Adrenal gland (tissue), 9 donors: ENCODE measurements at regions not wholly inside any gene's neighbourhood (a gene's known extent, or its start where the extent isn't known, plus 50 kb on each side); places are given as distances from the start of the nearest gene placed in this dataset.

Experiments used
- DNase-seq, 7 donors: peaks; one replicate each; pipeline ENCODE4 v3.0.0-alpha.2; 2019 to 2020
- H3K27ac ChIP-seq, 5 donors: fragments of 200-600 bp; sonication (generic) in 4 of 5; 1 replicate in 3 of 5; 2 replicates in 2 of 5; pipeline versions ENCODE4 v1.5.1 to v1.8.0; 2016 to 2020; ENCODE audit warnings: mild to moderate bottlenecking in 1 of 5
- H3K27me3 ChIP-seq: fragments of 200-600 bp; 2 replicates; pipeline ENCODE4 v1.8.0; 2021
- H3K36me3 ChIP-seq, 2 donors: fragments of 200-600 bp; replicated peaks in 1 of 2; 1 replicate in 1 of 2; 2 replicates in 1 of 2; pipeline versions ENCODE4 v1.5.1 to v1.8.0; 2018 to 2022
- H3K4me1 ChIP-seq, 2 donors: fragments of 200-600 bp; replicated peaks in 1 of 2; 1 replicate in 1 of 2; 2 replicates in 1 of 2; pipeline versions ENCODE4 v1.5.1 to v1.8.0; 2018 to 2021
- H3K4me3 ChIP-seq, 4 donors: fragments of 200-600 bp; sonication (generic) in 3 of 4; one replicate each; pipeline ENCODE4 v1.5.1; 2016 to 2018
- H3K9me3 ChIP-seq, 3 donors: fragments of 200-600 bp; sonication (generic) in 1 of 3; replicated peaks in 1 of 3; 1 replicate in 2 of 3; 2 replicates in 1 of 3; pipeline versions ENCODE4 v1.5.1 to v1.8.0; 2016 to 2021
- POLR2A ChIP-seq, 2 donors: fragments of 450-650 bp; IDR thresholded peaks; one replicate each; pipeline ENCODE4 v1.6.1; 2017; ENCODE audit warnings: antibody characterized with exemption in 2 of 2, mild to moderate bottlenecking in 2 of 2, moderate library complexity in 1 of 2
- WGBS, 4 donors: extraction: QIAGEN DNeasy Blood & Tissue Kit in 2 of 4; methylation state at CpG; one replicate each; pipeline versions ENCODE4 v1.1.5 to v1.1.7; 2013 to 2017; 5-methylcytosine and 5-hydroxymethylcytosine counted together
- intact Hi-C, 2 donors: fragments of 100-400 bp; cut with DNase I; formaldehyde crosslinking; loops; one replicate each; pipeline versions ENCODE4 v1.14.1 to v1.15.0; 2022 to 2023
- TF ChIP-seq, protein P1 (sequence below), 6 experiments: fragments of 450-650 bp in 4 of 6; fragments of 200-600 bp in 2 of 6; sonication (generic) in 1 of 6; IDR thresholded peaks; 1 replicate in 5 of 6; 2 replicates in 1 of 6; pipeline versions ENCODE4 v1.5.1 to v1.8.0; 2016 to 2021; ENCODE audit warnings: antibody characterized with exemption in 6 of 6, mild to moderate bottlenecking in 2 of 6, moderate library complexity in 1 of 6
- donor health status: healthy with polysubstance abuse.
- donor health status: Bipolar disorder and iron deficiency.
- donor health status: DM: yes; HTN: yes; CAD: no.
- donor health status: DM: no; HTN: no; CAD: no.
- donor health status: DM: no; HTN: no; CAD: no.

DNA sequence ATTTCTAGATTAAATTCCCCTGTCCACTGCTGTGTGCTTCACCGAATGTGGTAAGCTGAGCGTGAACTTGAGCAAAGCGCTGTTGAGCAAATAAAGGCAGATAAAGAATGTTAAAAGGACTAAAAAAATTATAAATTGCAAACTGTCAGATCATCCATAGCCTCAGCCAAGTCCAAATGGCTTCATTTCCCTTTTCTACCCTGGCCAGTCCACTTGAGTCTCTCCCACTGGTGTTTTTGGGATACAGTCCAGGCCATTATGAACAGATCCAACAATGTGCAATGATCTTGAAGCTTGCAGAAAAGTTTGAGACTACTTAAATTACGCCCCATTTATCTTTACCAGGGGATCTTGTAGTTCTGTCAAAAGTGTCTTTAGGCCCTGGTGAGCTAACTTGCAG, 254.6 kb upstream of the PIK3C3 start:
- TF ChIP-seq POLR2A (IDR thresholded peaks at IDR 0.05), result no peak
- TF ChIP-seq, protein P1, sequence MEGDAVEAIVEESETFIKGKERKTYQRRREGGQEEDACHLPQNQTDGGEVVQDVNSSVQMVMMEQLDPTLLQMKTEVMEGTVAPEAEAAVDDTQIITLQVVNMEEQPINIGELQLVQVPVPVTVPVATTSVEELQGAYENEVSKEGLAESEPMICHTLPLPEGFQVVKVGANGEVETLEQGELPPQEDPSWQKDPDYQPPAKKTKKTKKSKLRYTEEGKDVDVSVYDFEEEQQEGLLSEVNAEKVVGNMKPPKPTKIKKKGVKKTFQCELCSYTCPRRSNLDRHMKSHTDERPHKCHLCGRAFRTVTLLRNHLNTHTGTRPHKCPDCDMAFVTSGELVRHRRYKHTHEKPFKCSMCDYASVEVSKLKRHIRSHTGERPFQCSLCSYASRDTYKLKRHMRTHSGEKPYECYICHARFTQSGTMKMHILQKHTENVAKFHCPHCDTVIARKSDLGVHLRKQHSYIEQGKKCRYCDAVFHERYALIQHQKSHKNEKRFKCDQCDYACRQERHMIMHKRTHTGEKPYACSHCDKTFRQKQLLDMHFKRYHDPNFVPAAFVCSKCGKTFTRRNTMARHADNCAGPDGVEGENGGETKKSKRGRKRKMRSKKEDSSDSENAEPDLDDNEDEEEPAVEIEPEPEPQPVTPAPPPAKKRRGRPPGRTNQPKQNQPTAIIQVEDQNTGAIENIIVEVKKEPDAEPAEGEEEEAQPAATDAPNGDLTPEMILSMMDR (IDR thresholded peaks at IDR 0.05), result no peak
- intact Hi-C loops, result no loop called here
- 72 to 87% (median 79%) methylated on average over 4 of the region's 4 CpGs for WGBS, 4 donors

GRCh38 chr18:41695441-41695840, 259.6 kb upstream of the PIK3C3 start:
- H3K9me3 ChIP-seq, result no peaks in the 10 kb centered on the region
- no peak for TF ChIP-seq POLR2A (IDR thresholded peaks at IDR 0.05)
- TF ChIP-seq, protein P1 (IDR thresholded peaks at IDR 0.05), result no peak
- no peaks in the 10 kb centered on the region for H3K4me1 ChIP-seq
- H3K36me3 ChIP-seq, result no peaks in the 10 kb centered on the region
- no peak for DNase-seq
- H3K27me3 ChIP-seq, result no peaks in the 10 kb centered on the region
- no peak overlapping the region for H3K4me3 ChIP-seq
- no peak overlapping the region for H3K27ac ChIP-seq
- intact Hi-C loops, result no loop called here

More for the DNA sequence above, 254.6 kb upstream of the PIK3C3 start:
- Histone ChIP-seq H3K36me3 (no peaks in the 10 kb centered on the region), H3K27ac (no peak overlapping the region), H3K4me1 (no peaks in the 10 kb centered on the region), H3K9me3 (no peaks in the 10 kb centered on the region), H3K4me3 (no peak overlapping the region), H3K27me3 (no peaks in the 10 kb centered on the region)
- no peak for DNase-seq

DNA sequence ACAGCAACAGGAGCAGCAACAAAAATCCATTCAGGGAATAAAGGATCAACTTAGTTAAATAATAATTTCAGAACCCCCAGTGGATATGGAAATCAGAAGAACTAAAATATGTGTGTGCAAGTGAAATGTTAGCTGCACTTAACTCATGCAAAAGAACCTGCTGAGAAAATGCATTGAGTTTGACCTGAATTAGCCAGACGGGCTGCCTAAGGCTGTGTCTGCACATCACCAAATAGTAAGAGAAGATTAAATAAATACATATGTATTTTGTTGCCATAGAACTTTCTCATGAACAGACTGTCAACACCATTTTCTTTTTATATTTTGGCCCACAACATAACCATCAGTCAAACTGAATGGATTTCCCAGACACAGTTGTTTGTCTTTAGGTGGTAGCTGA, 262.0 kb upstream of the PIK3C3 start:
- TF ChIP-seq, protein P1 (IDR thresholded peaks at IDR 0.05), result no peak
- no peak for TF ChIP-seq POLR2A (IDR thresholded peaks at IDR 0.05)
- no peak for DNase-seq
- WGBS, 4 donors, result 77 to 88% (median 84%) methylated on average over 1 of the region's 1 CpG
- intact Hi-C loops, result no loop called here
- Histone ChIP-seq H3K4me1 (no peaks in the 10 kb centered on the region), H3K9me3 (no peaks in the 10 kb centered on the region), H3K4me3 (no peak overlapping the region), H3K27me3 (no peaks in the 10 kb centered on the region), H3K27ac (no peak overlapping the region), H3K36me3 (no peaks in the 10 kb centered on the region)

- Histone ChIP-seq H3K4me3 (no peak overlapping the region), H3K9me3 (no peaks in the 10 kb centered on the region), H3K27ac (no peak overlapping the region), H3K27me3 (no peaks in the 10 kb centered on the region), H3K4me1 (no peaks in the 10 kb centered on the region), H3K36me3 (no peaks in the 10 kb centered on the region)
- intact Hi-C loops, result no loop called here
- TF ChIP-seq, protein P1 (IDR thresholded peaks at IDR 0.05), result no peak
- no peak for TF ChIP-seq POLR2A (IDR thresholded peaks at IDR 0.05)
- DNase-seq, result no peak
- whole genome bisulfite sequencing, 4 donors, result 78 to 80% (median 79%) methylated on average over 4 of the region's 4 CpGs
Measured at GRCh38 chr18:41690332-41691127, 264.5 kb upstream of the PIK3C3 start.
